GM10248 (cell line): ENCODE measurements at regions not wholly inside any gene's neighbourhood (a gene's known extent, or its start where the extent isn't known, plus 50 kb on each side); places are given as distances from the start of the nearest gene placed in this dataset.

Experiments used
- CTCF ChIA-PET: fragments of 300-600 bp; sonication (Branson Sonifier 250); formaldehyde crosslinking; extraction: SDS; loops from one replicate; lab custom pipeline; 2021; ENCODE audit warnings: antibody characterized with exemption; lab: Yijun Ruan, JAX
- POLR2A ChIA-PET: fragments of 350-650 bp; sonication (Branson Sonifier 250); formaldehyde crosslinking; extraction: SDS; loops from one replicate; lab custom pipeline; 2020; ENCODE audit warnings: antibody characterized with exemption; lab: Yijun Ruan, JAX
- DNase-seq: peaks from one replicate; pipeline ENCODE4 v3.0.0; 2012; ENCODE audit errors: extremely low spot score
- CTCF ChIP-seq: IDR thresholded peaks from 2 replicates; pipeline ENCODE4 v1.5.1; 2012; ENCODE audit warnings: mild to moderate bottlenecking, low read depth; ENCODE audit errors: extremely low read depth, missing control alignments, control extremely low read depth

- no peak for DNase-seq
- CTCF ChIA-PET: interaction anchor here (1.4 kb wide), 1 partner anchor 18 kb away, joined by 3 read pairs; no protein-coding TSS in a partner anchor
- POLR2A ChIA-PET: no interaction called here
- TF ChIP-seq CTCF: no peak
Observed at GRCh38 chr7:33789871-33790630, 115.3 kb upstream of the BMPER start.

- CTCF ChIA-PET: no interaction called here
- no peak for DNase-seq
- POLR2A ChIA-PET: no interaction called here
- TF ChIP-seq CTCF: no peak
Observed at GRCh38 chr7:33790746-33791145, 114.6 kb upstream of the BMPER start.

GRCh38 chr7:33792041-33792440 is 113.3 kb upstream of the BMPER start:
- DNase-seq: no peak
- TF ChIP-seq CTCF: no peak
- ChIA-PET CTCF (interaction anchor here (1.2 kb wide), 1 partner anchor 16 kb away, joined by 5 read pairs; no protein-coding TSS in a partner anchor), POLR2A (no interaction called here)

- POLR2A ChIA-PET: no interaction called here
- no peak for TF ChIP-seq CTCF
- CTCF ChIA-PET: interaction anchor here (1.2 kb wide), 1 partner anchor 15 kb away, joined by 5 read pairs; no protein-coding TSS in a partner anchor
- no peak for DNase-seq
Observed at GRCh38 chr7:33792547-33793105, 112.7 kb upstream of the BMPER start.

- POLR2A ChIA-PET: no interaction called here
- TF ChIP-seq CTCF: no peak
- CTCF ChIA-PET: interaction anchor here (1.2 kb wide), 1 partner anchor 14 kb away, joined by 4 read pairs; no protein-coding TSS in a partner anchor
- no peak for DNase-seq
Observed at GRCh38 chr7:33793616-33794015, 111.7 kb upstream of the BMPER start.

GRCh38 chr7:33794419-33794818 is 110.9 kb upstream of the BMPER start:
- no peak for TF ChIP-seq CTCF
- DNase-seq: no peak
- CTCF ChIA-PET: interaction anchor here (1.2 kb wide), 1 partner anchor 13 kb away, joined by 4 read pairs; no protein-coding TSS in a partner anchor
- POLR2A ChIA-PET: no interaction called here
